Nephron progenitor cell (in vitro differentiated cells): ENCODE measurements at regions not wholly inside any gene's neighbourhood (a gene's known extent, or its start where the extent isn't known, plus 50 kb on each side); places are given as distances from the start of the nearest gene placed in this dataset.
A peak's percentile ranks its signal among the peaks of the same experiment; 100 is the strongest.

ENCODE experiments used
- DNase-seq: peaks from one replicate; pipeline ENCODE4 v3.0.0; 2021
- H3K27ac Mint-ChIP-seq: 2 replicates; pipeline ENCODE4 v1.8.0; 2021; ENCODE audit warnings: mild to moderate bottlenecking, moderate library complexity, mixed read lengths
- H3K27me3 Mint-ChIP-seq: 2 replicates; pipeline ENCODE4 v1.8.0; 2021; ENCODE audit warnings: mild to moderate bottlenecking, low read depth, mixed read lengths; ENCODE audit not compliant: poor library complexity
- H3K36me3 Mint-ChIP-seq: 2 replicates; pipeline ENCODE4 v1.8.0; 2021; ENCODE audit warnings: low read depth, mixed read lengths
- H3K4me1 Mint-ChIP-seq: 2 replicates; pipeline ENCODE4 v1.8.0; 2021; ENCODE audit warnings: mixed read lengths
- H3K4me3 Mint-ChIP-seq: 2 replicates; pipeline ENCODE4 v1.8.0; 2021; ENCODE audit warnings: mild to moderate bottlenecking, moderate library complexity, mixed read lengths
- H3K9me3 Mint-ChIP-seq: 2 replicates; pipeline ENCODE4 v1.8.0; 2021; ENCODE audit warnings: mild to moderate bottlenecking, moderate library complexity, mixed read lengths
- TF ChIP-seq, protein P1 (sequence below): fragments of 200-600 bp; sonication (generic); IDR thresholded peaks from 2 replicates; pipeline ENCODE4 v1.5.0; 2021; ENCODE audit warnings: antibody characterized with exemption

DNA sequence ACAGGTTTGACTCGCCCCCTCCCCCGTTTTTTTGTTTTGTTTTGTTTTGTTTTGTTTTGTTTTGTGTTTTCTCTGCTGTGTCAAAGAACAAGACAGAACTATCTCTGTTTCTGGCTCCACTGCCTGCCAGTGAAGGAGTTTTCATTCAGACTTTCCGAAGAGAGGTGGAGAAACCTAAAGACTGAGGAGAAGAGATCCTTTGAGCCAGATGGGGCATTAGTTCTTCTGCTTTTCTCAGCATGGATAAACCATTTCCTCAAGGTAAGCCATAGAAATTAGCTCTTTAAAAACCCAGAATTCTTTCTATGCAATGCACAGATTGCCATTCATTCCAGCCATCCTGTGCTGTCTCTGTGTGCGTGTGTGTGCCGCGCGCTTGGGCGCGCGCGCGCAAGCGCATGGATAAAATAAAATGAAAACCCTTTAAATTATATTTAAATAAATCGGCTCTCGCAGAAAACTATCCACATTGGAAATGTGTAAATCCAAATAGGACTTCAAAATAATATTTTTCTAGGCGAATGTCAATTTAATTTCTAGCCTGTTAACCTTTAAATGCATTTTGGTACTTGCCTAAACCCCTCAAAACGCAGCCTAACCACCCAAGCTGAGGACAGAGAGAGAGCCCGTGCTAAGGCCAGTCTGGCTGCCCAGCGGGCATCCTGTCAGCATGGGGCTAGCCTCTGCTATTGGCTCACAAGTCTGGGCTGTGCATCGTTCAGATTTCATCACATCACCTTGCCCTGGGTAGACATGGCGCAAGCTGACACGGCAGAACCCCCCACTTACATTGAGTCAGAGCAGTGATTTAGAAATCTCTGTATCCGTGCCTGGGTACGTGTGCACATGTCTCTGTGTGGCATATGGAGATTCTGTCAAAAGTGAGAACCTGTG lies 113.0 kb upstream of the VAMP7 start:
- H3K36me3 Mint-ChIP-seq = no peaks in the 10 kb centered on the region
- TF ChIP-seq, protein P1, sequence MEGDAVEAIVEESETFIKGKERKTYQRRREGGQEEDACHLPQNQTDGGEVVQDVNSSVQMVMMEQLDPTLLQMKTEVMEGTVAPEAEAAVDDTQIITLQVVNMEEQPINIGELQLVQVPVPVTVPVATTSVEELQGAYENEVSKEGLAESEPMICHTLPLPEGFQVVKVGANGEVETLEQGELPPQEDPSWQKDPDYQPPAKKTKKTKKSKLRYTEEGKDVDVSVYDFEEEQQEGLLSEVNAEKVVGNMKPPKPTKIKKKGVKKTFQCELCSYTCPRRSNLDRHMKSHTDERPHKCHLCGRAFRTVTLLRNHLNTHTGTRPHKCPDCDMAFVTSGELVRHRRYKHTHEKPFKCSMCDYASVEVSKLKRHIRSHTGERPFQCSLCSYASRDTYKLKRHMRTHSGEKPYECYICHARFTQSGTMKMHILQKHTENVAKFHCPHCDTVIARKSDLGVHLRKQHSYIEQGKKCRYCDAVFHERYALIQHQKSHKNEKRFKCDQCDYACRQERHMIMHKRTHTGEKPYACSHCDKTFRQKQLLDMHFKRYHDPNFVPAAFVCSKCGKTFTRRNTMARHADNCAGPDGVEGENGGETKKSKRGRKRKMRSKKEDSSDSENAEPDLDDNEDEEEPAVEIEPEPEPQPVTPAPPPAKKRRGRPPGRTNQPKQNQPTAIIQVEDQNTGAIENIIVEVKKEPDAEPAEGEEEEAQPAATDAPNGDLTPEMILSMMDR = no peak
- H3K27me3 Mint-ChIP-seq = peaks cover 12% of the 10 kb centered on the region
- H3K9me3 Mint-ChIP-seq = peaks cover 12% of the 10 kb centered on the region
- peaks cover 8% of the 10 kb centered on the region for H3K4me1 Mint-ChIP-seq
- H3K27ac Mint-ChIP-seq = no peak overlapping the region
- H3K4me3 Mint-ChIP-seq = peak overlapping the region; percentile 91
- DNase-seq = no peak

- peak overlapping the region; percentile 91 for H3K4me3 Mint-ChIP-seq
- peak; percentile 46 for DNase-seq
- peaks cover 8% of the 10 kb centered on the region for H3K4me1 Mint-ChIP-seq
- TF ChIP-seq, protein P1 = no peak
- peak overlapping the region; percentile 27 for H3K27ac Mint-ChIP-seq
- peaks cover 12% of the 10 kb centered on the region for H3K27me3 Mint-ChIP-seq
- no peaks in the 10 kb centered on the region for H3K36me3 Mint-ChIP-seq
- H3K9me3 Mint-ChIP-seq = peaks cover 14% of the 10 kb centered on the region
Observed at GRCh38 chrX:155767051-155767875, 113.9 kb upstream of the VAMP7 start.

DNA sequence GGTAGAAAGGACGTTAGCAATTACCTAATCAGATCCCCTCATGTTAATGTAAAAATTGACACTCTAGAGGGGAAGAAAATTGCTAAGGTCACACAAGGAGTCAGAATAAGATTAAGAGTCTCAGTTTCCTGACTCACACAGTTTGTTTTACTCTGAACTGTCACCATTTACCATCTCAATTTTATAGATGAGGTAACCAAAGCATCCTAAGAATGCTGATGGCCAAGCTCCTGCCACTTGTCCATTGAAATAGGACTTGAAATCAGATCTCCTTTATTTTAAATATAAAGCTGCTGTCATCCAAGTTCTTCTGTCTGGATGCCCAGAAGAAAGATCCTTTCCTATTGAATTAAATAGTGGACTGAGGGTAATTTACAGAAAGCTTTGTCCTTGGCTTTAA lies 114.8 kb upstream of the VAMP7 start:
- Mint-ChIP-seq H3K36me3 (no peaks in the 10 kb centered on the region), H3K27ac (no peak overlapping the region), H3K4me1 (peaks cover 8% of the 10 kb centered on the region), H3K9me3 (peaks cover 19% of the 10 kb centered on the region), H3K4me3 (peak overlapping the region; percentile 91), H3K27me3 (peaks cover 12% of the 10 kb centered on the region)
- DNase-seq = no peak
- TF ChIP-seq, protein P1 = no peak

- no peak for DNase-seq
- H3K27me3 Mint-ChIP-seq = peaks cover 6% of the 10 kb centered on the region
- H3K36me3 Mint-ChIP-seq = no peaks in the 10 kb centered on the region
- no peak overlapping the region for H3K27ac Mint-ChIP-seq
- TF ChIP-seq, protein P1 = no peak
- no peaks in the 10 kb centered on the region for H3K4me1 Mint-ChIP-seq
- H3K4me3 Mint-ChIP-seq = no peak overlapping the region
- H3K9me3 Mint-ChIP-seq = peaks cover 23% of the 10 kb centered on the region
Observed at GRCh38 chrX:155761185-155761584, 120.0 kb upstream of the VAMP7 start.

DNA sequence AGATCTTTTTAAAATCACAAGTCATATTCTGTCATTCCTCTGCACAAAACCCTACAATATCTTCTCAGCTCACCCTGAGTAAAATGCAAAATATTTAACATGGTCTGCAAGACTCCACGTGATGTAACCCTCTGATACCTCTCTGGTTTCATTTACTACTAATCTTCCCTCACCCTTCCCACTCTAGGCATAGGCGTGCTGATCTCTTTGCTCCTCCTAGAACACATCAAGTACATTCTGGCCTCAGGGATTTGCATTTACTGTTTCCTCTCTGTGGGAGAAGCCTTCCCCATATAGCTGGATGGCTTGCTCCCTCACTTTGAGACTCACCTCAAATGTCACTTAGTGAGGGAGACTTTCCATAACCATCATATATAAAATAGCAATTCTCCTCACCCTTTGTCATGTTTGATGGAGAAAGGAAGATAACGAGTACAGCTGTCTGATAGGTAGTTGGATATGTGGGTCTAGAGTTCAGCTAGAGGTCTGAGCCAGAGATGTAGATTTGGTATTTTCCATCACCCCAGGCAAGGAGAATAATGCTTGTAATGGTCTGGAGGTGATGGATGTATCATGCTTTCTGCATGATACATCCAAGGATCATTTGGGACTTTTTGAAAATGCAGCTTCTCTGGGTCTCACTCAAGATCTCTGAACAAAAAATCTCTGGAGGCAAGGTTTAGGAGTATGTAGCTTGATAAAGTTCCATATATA lies 123.9 kb upstream of the VAMP7 start:
- Mint-ChIP-seq H3K36me3 (no peaks in the 10 kb centered on the region), H3K27me3 (peaks cover 3% of the 10 kb centered on the region), H3K4me1 (no peaks in the 10 kb centered on the region), H3K4me3 (no peak overlapping the region), H3K27ac (no peak overlapping the region), H3K9me3 (peaks cover 13% of the 10 kb centered on the region)
- DNase-seq = no peak
- TF ChIP-seq, protein P1 = no peak
